Fibroblast of skin of left biceps (primary cell): ENCODE measurements at regions not wholly inside any gene's neighbourhood (a gene's known extent, or its start where the extent isn't known, plus 50 kb on each side); places are given as distances from the start of the nearest gene placed in this dataset.

ENCODE experiments used
- DNase-seq, 2 experiments: peaks; one replicate each; pipeline ENCODE4 v3.0.0-alpha.2; 2013; ENCODE audit warnings: low read depth in 2 of 2

GRCh38 chr9:89554307-89555035 is 50.3 kb upstream of the GADD45G start:
- DNase-seq: no peak

DNA sequence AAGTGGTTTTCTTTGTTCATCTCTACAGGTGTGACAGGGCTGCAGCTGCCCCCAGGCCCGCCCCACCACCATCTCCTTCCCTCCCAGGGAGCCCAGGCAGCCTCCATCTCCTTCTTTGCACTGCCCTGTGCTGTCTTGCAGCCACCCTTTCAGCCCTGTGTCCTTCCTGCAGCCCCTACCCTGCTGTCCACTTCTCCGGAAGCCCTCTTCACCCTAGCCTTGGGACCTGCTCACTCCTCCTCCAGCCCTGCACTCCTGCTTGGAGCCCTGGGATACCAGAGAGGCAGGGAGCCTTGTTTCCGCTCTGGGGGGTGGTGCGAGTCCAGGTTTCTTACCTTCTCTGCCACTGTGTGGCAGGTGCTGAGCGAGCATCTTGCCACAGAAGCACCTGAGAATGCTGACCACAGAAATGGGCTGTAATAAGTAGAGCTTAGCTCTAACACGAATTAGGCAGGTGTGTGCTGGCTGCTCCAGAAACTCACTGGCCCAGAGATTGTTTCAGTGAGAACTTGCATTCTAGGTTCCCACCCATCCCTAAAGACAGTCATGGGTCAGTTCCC is 51.3 kb upstream of the GADD45G start:
- DNase-seq: no peak

- no peak for DNase-seq
Measured at GRCh38 chr9:89550346-89550927, 52.5 kb upstream of the SEMA4D start.

DNA sequence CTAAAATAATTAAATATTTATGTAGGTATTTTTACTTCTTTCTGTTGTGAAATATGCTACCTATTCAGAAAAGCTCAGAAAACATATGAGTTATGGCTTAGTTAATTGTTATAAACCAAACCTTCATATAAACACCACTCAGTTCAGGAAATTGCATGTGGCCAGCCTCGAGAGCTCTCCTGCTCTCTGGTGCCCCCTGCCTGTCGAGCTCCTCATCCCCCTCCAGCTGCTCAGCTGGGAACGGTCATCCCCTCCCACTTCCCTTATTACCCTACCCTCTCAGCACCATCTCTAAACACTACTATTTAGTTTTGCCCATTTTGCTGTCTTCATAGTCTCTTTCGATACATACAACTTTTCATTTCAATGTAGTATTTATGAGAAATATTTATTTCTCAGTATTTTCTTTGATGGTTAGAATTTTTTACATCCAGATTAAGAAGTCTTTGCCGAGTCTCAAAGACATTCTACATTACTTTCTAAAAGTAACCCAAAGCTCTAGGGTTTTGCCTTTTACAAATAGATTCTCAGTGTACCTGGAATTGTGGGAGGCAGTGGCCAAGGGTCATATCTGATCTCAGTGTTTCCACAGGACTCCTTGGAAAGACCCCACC is 51.2 kb upstream of the SEMA4D start:
- DNase-seq: peak in 1 of 2 experiments; percentile 5

DNA sequence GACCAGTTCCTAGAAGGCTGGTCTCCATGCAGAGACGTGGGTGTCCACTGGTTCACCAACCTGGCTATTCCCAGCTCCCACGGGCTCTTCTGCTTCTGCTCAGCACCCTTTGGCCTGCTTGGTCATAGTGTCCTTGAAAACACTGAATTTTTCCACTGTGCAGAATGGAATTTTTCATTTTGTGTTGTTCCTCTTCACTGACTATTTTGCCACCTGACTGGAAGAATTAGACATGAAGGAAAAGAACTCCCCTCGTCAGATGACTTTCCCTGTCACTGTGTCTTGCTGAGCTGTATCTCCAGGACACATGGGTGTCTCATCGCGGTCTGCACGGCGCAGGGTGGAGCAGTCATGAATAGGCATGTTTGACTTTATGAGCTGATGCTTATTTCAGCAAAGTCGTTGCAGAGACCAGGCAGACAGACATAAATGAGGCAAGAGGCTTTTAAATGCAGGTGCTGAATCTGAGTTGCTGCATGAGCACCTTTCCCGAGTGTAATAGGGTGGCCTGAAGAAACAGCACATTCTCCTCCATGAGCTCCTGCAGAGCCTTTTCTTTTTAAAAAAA is 50.2 kb upstream of the SEMA4D start:
- DNase-seq: no peak
